Endothelial cell of umbilical vein (primary cell): ENCODE measurements at regions not wholly inside any gene's neighbourhood (a gene's known extent, or its start where the extent isn't known, plus 50 kb on each side); places are given as distances from the start of the nearest gene placed in this dataset.

ENCODE experiments used
- BruUV-seq: library from RNA; stranded (reverse); fragments of 400-500 nt; replicated peaks from 2 replicates; lab custom pipeline; 2021; lab: Mats Ljungman, UMichigan
- CTCF ChIA-PET: fragments of 300-600, 350-600 bp; sonication (Branson Sonifier 250); formaldehyde crosslinking; loops from one replicate; lab custom pipeline; 2021; ENCODE audit warnings: antibody characterized with exemption, inconsistent platforms; lab: Charles Lee
- POLR2A ChIA-PET: fragments of 300-600, 350-600 bp; sonication (Branson Sonifier 250); formaldehyde crosslinking; loops from one replicate; lab custom pipeline; 2021; ENCODE audit warnings: antibody characterized with exemption, inconsistent platforms; lab: Charles Lee
- DNase-seq: peaks from one replicate; pipeline ENCODE4 v3.0.0-alpha.2; 2011; ENCODE audit warnings: low read depth, low spot score
- FAIRE-seq: peaks from 2 replicates; lab custom pipeline; 2011; peaks lifted over from hg19 to GRCh38; lab: Jason Lieb, UNC
- H2AFZ ChIP-seq: 2 replicates; pipeline ENCODE4 v1.6.0; 2012; ENCODE audit warnings: low read depth, low read length, control low read depth, inconsistent platforms
- H3K27ac ChIP-seq: 2 replicates; pipeline ENCODE4 v1.5.1; 2011; ENCODE audit warnings: low read depth, mild to moderate bottlenecking, control low read depth, low read length, moderate library complexity; ENCODE audit not compliant: insufficient read depth
- H3K27me3 ChIP-seq, 2 experiments: 2 replicates each; pipeline versions ENCODE4 v1.6.0 to v1.6.1; 2011; ENCODE audit warnings: low read length in 2 of 2, mixed read lengths in 1 of 2; ENCODE audit not compliant: control insufficient read depth in 2 of 2, insufficient read depth in 2 of 2
- H3K36me3 ChIP-seq, 2 experiments: 2 replicates in 1 of 2; 3 replicates in 1 of 2; pipeline ENCODE4 v1.5.1; 2011; ENCODE audit warnings: low read length in 2 of 2, mild to moderate bottlenecking in 1 of 2, moderate library complexity in 1 of 2; ENCODE audit not compliant: control insufficient read depth in 2 of 2, insufficient read depth in 2 of 2; ENCODE audit errors: extremely low read depth in 1 of 2
- H3K4me1 ChIP-seq: 3 replicates; pipeline ENCODE4 v1.5.1; 2011; ENCODE audit warnings: mild to moderate bottlenecking, low read length; ENCODE audit not compliant: control insufficient read depth, insufficient read depth; ENCODE audit errors: extremely low read depth
- H3K4me2 ChIP-seq: 2 replicates; pipeline ENCODE4 v1.6.1; 2011; ENCODE audit warnings: low read length, control low read depth, mixed read lengths; ENCODE audit not compliant: insufficient read depth
- H3K4me3 ChIP-seq, 3 experiments: fragments of 200-600 bp in 1 of 3; sonication (generic), shearing (Covaris generic) in 1 of 3; replicated peaks in 1 of 3; 2 replicates each; pipeline ENCODE4 v1.5.1; 2011 to 2016; ENCODE audit warnings: control low read depth in 3 of 3, low read length in 3 of 3, mild to moderate bottlenecking in 2 of 3, inconsistent platforms in 1 of 3, low read depth in 1 of 3, moderate library complexity in 1 of 3; ENCODE audit not compliant: insufficient read depth in 1 of 3
- H3K79me2 ChIP-seq: 2 replicates; pipeline ENCODE4 v1.6.0; 2012; ENCODE audit warnings: low read length, inconsistent platforms; ENCODE audit not compliant: control insufficient read depth, insufficient read depth
- H3K9ac ChIP-seq: replicated peaks from 2 replicates; pipeline ENCODE3; 2011; ENCODE audit warnings: low read length, control low read depth; ENCODE audit not compliant: insufficient read depth; ENCODE audit errors: extremely low read depth
- H3K9me1 ChIP-seq: replicated peaks from 3 replicates; pipeline ENCODE4 v1.6.0; 2011; ENCODE audit warnings: mild to moderate bottlenecking, low read length; ENCODE audit not compliant: control insufficient read depth, insufficient read depth; ENCODE audit errors: extremely low read depth
- H3K9me3 ChIP-seq: replicated peaks from 2 replicates; pipeline ENCODE4 v1.5.1; 2012; ENCODE audit warnings: low read length, inconsistent platforms; ENCODE audit not compliant: control insufficient read depth, insufficient read depth
- H4K20me1 ChIP-seq: replicated peaks from 2 replicates; pipeline ENCODE3; 2011; ENCODE audit warnings: mild to moderate bottlenecking, low read length; ENCODE audit not compliant: control insufficient read depth, insufficient read depth; ENCODE audit errors: extremely low read depth
- CTCF ChIP-seq, 2 donors: IDR thresholded peaks; 1 replicate in 1 of 2; 2 replicates in 1 of 2; pipeline ENCODE4 v1.5.1; 2011; ENCODE audit warnings: low read length in 2 of 2, mild to moderate bottlenecking in 2 of 2, moderate library complexity in 2 of 2, control low read depth in 1 of 2, inconsistent platforms in 1 of 2, low read depth in 1 of 2; ENCODE audit not compliant: insufficient read depth in 1 of 2; ENCODE audit errors: extremely low read depth in 1 of 2
- EZH2 ChIP-seq: IDR thresholded peaks from 2 replicates; pipeline ENCODE4 v1.6.1; 2012; ENCODE audit warnings: borderline replicate concordance, low read depth, mild to moderate bottlenecking, moderate library complexity, low read length, inconsistent platforms; ENCODE audit not compliant: severe bottlenecking
- FOS ChIP-seq: IDR thresholded peaks from 2 replicates; pipeline ENCODE4 v1.6.1; 2011; ENCODE audit warnings: mild to moderate bottlenecking, low read length, moderate library complexity, borderline replicate concordance; ENCODE audit not compliant: insufficient read depth
- GATA2 ChIP-seq: IDR thresholded peaks from 2 replicates; pipeline ENCODE4 v1.7.0; 2011; ENCODE audit warnings: low read depth, mild to moderate bottlenecking, moderate library complexity, mixed read lengths, low read length; ENCODE audit not compliant: insufficient read length, insufficient read depth
- JUN ChIP-seq: IDR thresholded peaks from 2 replicates; pipeline ENCODE4 v1.6.1; 2011; ENCODE audit warnings: borderline replicate concordance, low read depth; ENCODE audit not compliant: insufficient read length, insufficient read depth
- MYC ChIP-seq: IDR thresholded peaks from one replicate; pipeline ENCODE4 v1.6.1; 2011; ENCODE audit warnings: mild to moderate bottlenecking, low read depth, low read length
- POLR2A ChIP-seq: IDR thresholded peaks from 2 replicates; pipeline ENCODE4 v1.6.1; 2012; ENCODE audit warnings: low read depth, mild to moderate bottlenecking, control low read depth, low read length
- POLR2AphosphoS5 ChIP-seq: IDR thresholded peaks from 2 replicates; pipeline ENCODE4 v1.6.1; 2012; ENCODE audit warnings: low read depth, mild to moderate bottlenecking, control low read depth, low read length, moderate library complexity; ENCODE audit not compliant: insufficient read depth
- dilution Hi-C: fragments of 300-500 bp; cut with MboI; formaldehyde crosslinking; loops from one replicate; pipeline ENCODE4 v1.15.0; 2019; ENCODE audit warnings: low sequenced_read_pairs; ENCODE audit not compliant: extremely low pct_ligation_motif_present
- intact Hi-C: fragments of 100-400 bp; cut with micrococcal nuclease; formaldehyde crosslinking; loops from one replicate; pipeline ENCODE4 v1.10.0; 2022
- TF ChIP-seq, protein P1 (sequence below): IDR thresholded peaks from 2 replicates; pipeline ENCODE4 v1.6.1; 2011; ENCODE audit not compliant: insufficient read depth, insufficient read length

GRCh38 chr16:87006789-87007745 lies 310.1 kb downstream of the C16orf95 start:
- no peak overlapping the region for H3K27ac ChIP-seq
- H3K4me1 ChIP-seq: no peaks in the 10 kb centered on the region
- FAIRE-seq (no peak), DNase-seq (no peak)
- ChIA-PET POLR2A (no interaction called here), CTCF (interaction anchor here (1.1 to 1.5 kb wide), 3 partner anchors 11 to 73 kb away, joined by 3 to 5 read pairs (median 4); no protein-coding TSS in a partner anchor)
- intact Hi-C loops: no loop called here
- no peaks in the 10 kb centered on the region for H4K20me1 ChIP-seq
- H3K9me3 ChIP-seq: no peaks in the 10 kb centered on the region
- dilution Hi-C loops: no loop called here
- H3K9me1 ChIP-seq: no peaks in the 10 kb centered on the region
- peaks cover 2 to 5% of the 10 kb centered on the region in 2 experiments for H3K27me3 ChIP-seq
- H3K9ac ChIP-seq: no peak overlapping the region
- no peaks in the 10 kb centered on the region for H3K36me3 ChIP-seq
- no peaks in the 10 kb centered on the region for H3K79me2 ChIP-seq
- H3K4me3 ChIP-seq: no peak overlapping the region
- no peak overlapping the region for H2AFZ ChIP-seq
- TF ChIP-seq POLR2A (no peak), GATA2 (no peak), POLR2AphosphoS5 (no peak), CTCF (IDR thresholded peaks at IDR 0.05; ENCODE audit: extremely low read depth in 1 of 2, insufficient read depth in 1 of 2, low read depth in 1 of 2, low read length in 2 of 2) (no peak), MYC (no peak), FOS (no peak), JUN (no peak), EZH2 (no peak)
- TF ChIP-seq, protein P1, sequence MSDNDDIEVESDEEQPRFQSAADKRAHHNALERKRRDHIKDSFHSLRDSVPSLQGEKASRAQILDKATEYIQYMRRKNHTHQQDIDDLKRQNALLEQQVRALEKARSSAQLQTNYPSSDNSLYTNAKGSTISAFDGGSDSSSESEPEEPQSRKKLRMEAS: no peak
- no TSS peak for BruUV-seq
- H3K4me2 ChIP-seq: no peak overlapping the region
